Hematopoietic multipotent progenitor cell (in vitro differentiated cells): ENCODE measurements at regions not wholly inside any gene's neighbourhood (a gene's known extent, or its start where the extent isn't known, plus 50 kb on each side); places are given as distances from the start of the nearest gene placed in this dataset.
"Not testable (repeated sequence)": the region's sequence is repeated elsewhere in the genome, so short reads cannot be mapped to it uniquely, and the experiment has no call there.

Experiments used
- DNase-seq, 3 donors: peaks; one replicate each; pipeline ENCODE4 v3.0.0-alpha.2; 2011 to 2015; ENCODE audit warnings: low read depth in 2 of 3, low spot score in 2 of 3

GRCh38 chr18:49697049-49697448 is 116.3 kb downstream of the ACAA2 start:
- no peak for DNase-seq

GRCh38 chr18:49694402-49694801 is 118.9 kb downstream of the ACAA2 start:
- DNase-seq, result no peak

- DNase-seq, result no peak
These were observed 119.7 kb downstream of the ACAA2 start for GRCh38 chr18:49693717-49694005.

DNA sequence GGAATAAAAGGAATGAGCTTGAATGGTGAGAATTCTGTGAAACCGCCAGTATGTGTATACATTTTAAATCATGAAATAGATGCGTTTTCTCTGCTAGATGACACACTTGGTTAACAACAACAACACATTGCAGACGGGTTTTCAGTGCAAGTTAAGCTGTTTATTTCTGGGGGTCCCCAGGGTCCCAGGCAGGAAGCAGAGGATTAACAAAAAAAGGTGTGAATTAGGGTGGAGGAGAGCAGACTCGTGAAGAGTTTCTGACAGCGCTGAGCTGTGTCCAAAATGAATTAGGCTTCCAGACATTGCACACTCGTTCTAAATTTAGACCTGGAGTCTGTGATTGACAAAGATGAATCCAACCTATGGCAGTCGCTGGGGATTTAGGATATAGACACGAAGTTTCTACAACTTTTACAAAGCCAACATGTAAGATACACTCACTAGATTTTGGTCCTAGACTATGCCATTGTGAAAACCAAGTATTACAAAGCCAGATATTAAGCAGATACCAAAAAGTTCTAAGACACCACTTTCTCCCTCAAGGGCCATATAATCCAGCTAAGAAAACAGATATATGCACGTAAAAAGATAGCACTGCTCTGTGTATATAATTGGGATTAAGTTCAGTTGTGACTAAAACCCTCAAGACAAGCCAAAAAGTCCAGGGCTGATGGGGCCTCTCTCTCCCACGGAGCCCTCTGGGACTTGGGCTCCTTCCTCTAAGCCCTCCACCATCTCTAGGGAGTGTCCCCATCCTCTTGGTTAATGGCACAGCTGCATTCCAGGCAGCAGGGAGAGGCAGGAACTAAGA is 120.2 kb downstream of the ACAA2 start:
- DNase-seq, result no peak

DNA sequence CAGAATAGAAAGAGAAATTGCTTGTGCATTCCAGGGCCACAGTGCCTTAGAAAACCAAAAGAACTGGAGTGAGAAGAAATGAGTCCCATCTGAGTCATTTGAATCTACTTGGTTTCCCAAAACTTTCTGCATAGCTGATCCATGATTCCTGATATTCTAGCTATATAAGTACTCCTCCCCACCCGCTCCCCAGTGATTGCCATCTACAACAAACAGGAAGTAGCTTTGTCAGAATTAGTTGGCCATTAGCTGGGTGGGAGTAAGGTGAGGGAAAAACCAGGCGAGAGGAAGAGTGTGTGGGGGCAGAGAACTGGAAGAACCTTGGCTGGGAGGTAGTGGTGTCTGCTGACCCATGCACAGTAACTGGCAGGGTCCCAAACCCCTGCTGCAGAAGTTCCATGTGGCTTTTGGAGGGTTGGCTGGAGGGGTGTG is 122.1 kb downstream of the ACAA2 start:
- no peak for DNase-seq

- no peak for DNase-seq
These were observed 123.0 kb downstream of the ACAA2 start for GRCh38 chr18:49690312-49690711.

DNA sequence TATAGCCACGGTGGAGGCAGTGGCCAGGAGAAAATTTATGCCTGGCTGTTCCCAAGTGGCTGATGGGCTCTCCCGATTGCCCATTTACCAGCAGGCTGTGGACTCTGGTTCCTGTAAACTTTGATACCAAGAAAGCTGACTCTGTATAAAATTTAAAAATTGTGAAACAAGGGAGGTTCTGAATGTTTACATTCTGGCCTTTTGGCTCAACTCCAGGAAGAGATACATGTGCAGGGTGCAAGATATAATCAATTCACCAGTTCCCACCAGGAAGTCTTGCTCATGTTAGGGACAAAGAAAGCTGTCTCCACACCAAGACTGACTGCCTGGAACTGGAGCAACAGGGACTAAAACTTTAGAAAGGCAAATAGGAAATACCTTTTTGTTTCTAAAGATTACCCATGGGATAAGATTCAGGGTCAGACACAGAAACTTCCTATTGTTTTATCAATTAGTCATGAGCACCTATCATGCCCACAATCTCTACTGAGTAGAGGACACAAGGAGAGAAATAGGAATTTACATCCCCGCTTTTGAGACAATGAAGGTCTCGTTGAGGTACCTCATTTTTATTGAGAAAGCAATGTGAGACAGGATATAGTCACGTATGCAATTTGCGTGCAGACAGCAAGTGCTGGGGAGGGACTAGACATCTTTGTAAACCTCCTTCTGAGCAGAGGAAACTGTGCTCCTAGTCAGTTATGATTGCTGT is 123.5 kb downstream of the LIPG start:
- no peak for DNase-seq

DNA sequence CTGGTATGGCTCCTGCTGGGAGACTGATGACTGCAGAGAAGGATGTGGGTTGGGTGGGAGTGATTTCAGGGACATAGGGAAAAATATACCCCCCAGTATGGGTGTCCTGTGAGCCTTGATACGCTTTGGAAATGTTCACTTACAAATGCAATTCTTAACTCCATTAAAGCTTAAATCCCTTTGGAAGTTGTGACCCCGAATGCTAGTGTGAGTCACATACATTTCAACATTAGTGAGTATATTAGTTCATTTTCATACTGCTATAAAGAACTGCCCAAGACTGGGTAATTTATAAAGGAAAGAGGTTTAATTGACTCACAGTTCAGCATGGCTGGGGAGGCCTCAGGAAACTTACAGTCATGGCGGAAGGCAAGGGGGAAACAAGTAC is 120.9 kb downstream of the LIPG start:
- not testable (repeated sequence) for DNase-seq

- DNase-seq, result no peak
These were observed 120.4 kb downstream of the LIPG start for GRCh38 chr18:49682173-49682802.

GRCh38 chr18:49681387-49681786 is 119.5 kb downstream of the LIPG start:
- DNase-seq, result no peak

GRCh38 chr18:49678440-49678839 is 116.6 kb downstream of the LIPG start:
- no peak for DNase-seq

GRCh38 chr18:49677762-49678413 is 116.0 kb downstream of the LIPG start:
- no peak for DNase-seq

GRCh38 chr18:49677081-49677480 is 115.2 kb downstream of the LIPG start:
- no peak for DNase-seq

GRCh38 chr18:49673281-49673680 is 111.4 kb downstream of the LIPG start:
- no peak for DNase-seq

- DNase-seq, result no peak
These were observed 111.0 kb downstream of the LIPG start for GRCh38 chr18:49672853-49673252.

- no peak for DNase-seq
These were observed 107.5 kb downstream of the LIPG start for GRCh38 chr18:49669403-49669802.

GRCh38 chr18:49668574-49669275 is 106.9 kb downstream of the LIPG start:
- DNase-seq, result no peak

GRCh38 chr18:49667462-49667861 is 105.6 kb downstream of the LIPG start:
- no peak for DNase-seq

- DNase-seq, result no peak
These were observed 104.4 kb downstream of the LIPG start for GRCh38 chr18:49666045-49666775.
